ENCODE measurements at regions not wholly inside any gene's neighbourhood (a gene's known extent, or its start where the extent isn't known, plus 50 kb on each side); places are given as distances from the start of the nearest gene placed in this dataset.

DNA sequence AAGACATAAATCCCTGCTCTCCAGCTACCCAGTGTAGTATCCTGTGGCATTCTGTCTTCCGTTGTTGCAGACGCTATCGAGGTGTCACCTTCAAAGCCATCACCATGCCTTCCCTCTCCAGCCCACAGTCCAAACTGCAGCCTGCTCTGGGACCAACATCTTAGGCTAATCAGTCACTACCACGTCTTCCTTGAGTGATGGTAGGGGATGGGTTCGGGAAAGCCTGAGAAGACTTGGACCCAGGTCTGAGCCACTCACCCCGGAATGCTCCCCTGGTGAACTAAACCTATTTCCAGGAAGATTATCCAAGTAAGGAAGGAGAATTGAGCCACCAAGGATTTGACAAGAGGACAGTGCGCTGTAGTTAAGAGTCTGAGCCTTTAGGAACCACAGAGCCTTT, 52.9 kb upstream of the IRX1 start:
- no peak for DNase-seq (ENCODE audit: low read depth, low spot score)
- TF ChIP-seq, protein P1, sequence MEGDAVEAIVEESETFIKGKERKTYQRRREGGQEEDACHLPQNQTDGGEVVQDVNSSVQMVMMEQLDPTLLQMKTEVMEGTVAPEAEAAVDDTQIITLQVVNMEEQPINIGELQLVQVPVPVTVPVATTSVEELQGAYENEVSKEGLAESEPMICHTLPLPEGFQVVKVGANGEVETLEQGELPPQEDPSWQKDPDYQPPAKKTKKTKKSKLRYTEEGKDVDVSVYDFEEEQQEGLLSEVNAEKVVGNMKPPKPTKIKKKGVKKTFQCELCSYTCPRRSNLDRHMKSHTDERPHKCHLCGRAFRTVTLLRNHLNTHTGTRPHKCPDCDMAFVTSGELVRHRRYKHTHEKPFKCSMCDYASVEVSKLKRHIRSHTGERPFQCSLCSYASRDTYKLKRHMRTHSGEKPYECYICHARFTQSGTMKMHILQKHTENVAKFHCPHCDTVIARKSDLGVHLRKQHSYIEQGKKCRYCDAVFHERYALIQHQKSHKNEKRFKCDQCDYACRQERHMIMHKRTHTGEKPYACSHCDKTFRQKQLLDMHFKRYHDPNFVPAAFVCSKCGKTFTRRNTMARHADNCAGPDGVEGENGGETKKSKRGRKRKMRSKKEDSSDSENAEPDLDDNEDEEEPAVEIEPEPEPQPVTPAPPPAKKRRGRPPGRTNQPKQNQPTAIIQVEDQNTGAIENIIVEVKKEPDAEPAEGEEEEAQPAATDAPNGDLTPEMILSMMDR (IDR thresholded peaks at IDR 0.05 in 2 of 3, conservative IDR thresholded peaks at IDR 0.05 in 1 of 3; ENCODE audit: borderline replicate concordance in 1 of 3, insufficient read depth in 1 of 3, low read depth in 2 of 3, low read length in 2 of 3) = no peak
- TF ChIP-seq, protein P2, sequence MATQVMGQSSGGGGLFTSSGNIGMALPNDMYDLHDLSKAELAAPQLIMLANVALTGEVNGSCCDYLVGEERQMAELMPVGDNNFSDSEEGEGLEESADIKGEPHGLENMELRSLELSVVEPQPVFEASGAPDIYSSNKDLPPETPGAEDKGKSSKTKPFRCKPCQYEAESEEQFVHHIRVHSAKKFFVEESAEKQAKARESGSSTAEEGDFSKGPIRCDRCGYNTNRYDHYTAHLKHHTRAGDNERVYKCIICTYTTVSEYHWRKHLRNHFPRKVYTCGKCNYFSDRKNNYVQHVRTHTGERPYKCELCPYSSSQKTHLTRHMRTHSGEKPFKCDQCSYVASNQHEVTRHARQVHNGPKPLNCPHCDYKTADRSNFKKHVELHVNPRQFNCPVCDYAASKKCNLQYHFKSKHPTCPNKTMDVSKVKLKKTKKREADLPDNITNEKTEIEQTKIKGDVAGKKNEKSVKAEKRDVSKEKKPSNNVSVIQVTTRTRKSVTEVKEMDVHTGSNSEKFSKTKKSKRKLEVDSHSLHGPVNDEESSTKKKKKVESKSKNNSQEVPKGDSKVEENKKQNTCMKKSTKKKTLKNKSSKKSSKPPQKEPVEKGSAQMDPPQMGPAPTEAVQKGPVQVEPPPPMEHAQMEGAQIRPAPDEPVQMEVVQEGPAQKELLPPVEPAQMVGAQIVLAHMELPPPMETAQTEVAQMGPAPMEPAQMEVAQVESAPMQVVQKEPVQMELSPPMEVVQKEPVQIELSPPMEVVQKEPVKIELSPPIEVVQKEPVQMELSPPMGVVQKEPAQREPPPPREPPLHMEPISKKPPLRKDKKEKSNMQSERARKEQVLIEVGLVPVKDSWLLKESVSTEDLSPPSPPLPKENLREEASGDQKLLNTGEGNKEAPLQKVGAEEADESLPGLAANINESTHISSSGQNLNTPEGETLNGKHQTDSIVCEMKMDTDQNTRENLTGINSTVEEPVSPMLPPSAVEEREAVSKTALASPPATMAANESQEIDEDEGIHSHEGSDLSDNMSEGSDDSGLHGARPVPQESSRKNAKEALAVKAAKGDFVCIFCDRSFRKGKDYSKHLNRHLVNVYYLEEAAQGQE (IDR thresholded peaks at IDR 0.05; ENCODE audit: low read depth) = no peak
- TF ChIP-seq SIN3A (IDR thresholded peaks at IDR 0.05; ENCODE audit: low read depth) (no peak), CEBPB (IDR thresholded peaks at IDR 0.05; ENCODE audit: low read depth) (no peak), POLR2A (IDR thresholded peaks at IDR 0.05; ENCODE audit: borderline replicate concordance, extremely low read depth, insufficient read depth, insufficient read length) (no peak), POLR2AphosphoS5 (IDR thresholded peaks at IDR 0.05; ENCODE audit: low read depth, low read length) (no peak), CBX3 (IDR thresholded peaks at IDR 0.05; ENCODE audit: low read depth) (no peak), YY1 (IDR thresholded peaks at IDR 0.05; ENCODE audit: extremely low read depth, insufficient replicate concordance, low read depth, low read length) (no peak), EGR1 (IDR thresholded peaks at IDR 0.05; ENCODE audit: low read depth) (no peak), FOSL1 (IDR thresholded peaks at IDR 0.05; ENCODE audit: low read depth) (no peak), ZNF274 (IDR thresholded peaks at IDR 0.05; ENCODE audit: low read depth, low read length) (no peak), ZFX (IDR thresholded peaks at IDR 0.05) (no peak), SP1 (IDR thresholded peaks at IDR 0.05; ENCODE audit: low read depth) (no peak), EZH2phosphoT487 (IDR thresholded peaks at IDR 0.05; ENCODE audit: borderline replicate concordance) (no peak), TCF7L2 (IDR thresholded peaks at IDR 0.05; ENCODE audit: borderline replicate concordance, extremely low read depth, insufficient read depth, insufficient read length) (no peak), EZH2 (IDR thresholded peaks at IDR 0.05) (no peak), SRF (IDR thresholded peaks at IDR 0.05; ENCODE audit: low read depth) (no peak), RAD21 (IDR thresholded peaks at IDR 0.05; ENCODE audit: low read depth) (no peak)
- TF ChIP-seq, protein P3, sequence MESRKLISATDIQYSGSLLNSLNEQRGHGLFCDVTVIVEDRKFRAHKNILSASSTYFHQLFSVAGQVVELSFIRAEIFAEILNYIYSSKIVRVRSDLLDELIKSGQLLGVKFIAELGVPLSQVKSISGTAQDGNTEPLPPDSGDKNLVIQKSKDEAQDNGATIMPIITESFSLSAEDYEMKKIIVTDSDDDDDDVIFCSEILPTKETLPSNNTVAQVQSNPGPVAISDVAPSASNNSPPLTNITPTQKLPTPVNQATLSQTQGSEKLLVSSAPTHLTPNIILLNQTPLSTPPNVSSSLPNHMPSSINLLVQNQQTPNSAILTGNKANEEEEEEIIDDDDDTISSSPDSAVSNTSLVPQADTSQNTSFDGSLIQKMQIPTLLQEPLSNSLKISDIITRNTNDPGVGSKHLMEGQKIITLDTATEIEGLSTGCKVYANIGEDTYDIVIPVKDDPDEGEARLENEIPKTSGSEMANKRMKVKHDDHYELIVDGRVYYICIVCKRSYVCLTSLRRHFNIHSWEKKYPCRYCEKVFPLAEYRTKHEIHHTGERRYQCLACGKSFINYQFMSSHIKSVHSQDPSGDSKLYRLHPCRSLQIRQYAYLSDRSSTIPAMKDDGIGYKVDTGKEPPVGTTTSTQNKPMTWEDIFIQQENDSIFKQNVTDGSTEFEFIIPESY (IDR thresholded peaks at IDR 0.05; ENCODE audit: extremely low read depth, insufficient replicate concordance, low read length) = no peak
- TF ChIP-seq, protein P4, sequence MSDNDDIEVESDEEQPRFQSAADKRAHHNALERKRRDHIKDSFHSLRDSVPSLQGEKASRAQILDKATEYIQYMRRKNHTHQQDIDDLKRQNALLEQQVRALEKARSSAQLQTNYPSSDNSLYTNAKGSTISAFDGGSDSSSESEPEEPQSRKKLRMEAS (IDR thresholded peaks at IDR 0.05) = no peak
- BruUV-seq (replicated peaks) = no TSS peak
- Histone ChIP-seq H3K4me1 (ENCODE audit: control insufficient read depth in 1 of 2, insufficient read depth in 2 of 2, low read length in 2 of 2) (no peaks in the 10 kb centered on the region), H3K4me3 (replicated peaks in 1 of 2; ENCODE audit: low read depth in 1 of 2, low read length in 2 of 2) (no peak overlapping the region), H3K4me2 (ENCODE audit: low read length) (no peak overlapping the region), H2AFZ (ENCODE audit: low read depth, low read length, poor library complexity, severe bottlenecking) (no peak overlapping the region), H3K27me3 (ENCODE audit: insufficient read depth, low read length) (no peaks in the 10 kb centered on the region), H3K9me3 (ENCODE audit: control insufficient read depth in 1 of 2, insufficient read depth in 1 of 2, low read depth in 1 of 2, low read length in 2 of 2) (peaks cover 6 to 35% of the 10 kb centered on the region in 2 experiments; a peak in 2 of 4 replicates), H3K36me3 (ENCODE audit: control insufficient read depth in 1 of 2, insufficient read depth in 2 of 2, low read length in 2 of 2) (no peaks in the 10 kb centered on the region), H3K27ac (ENCODE audit: low read depth, low read length) (no peak overlapping the region), H3K9me2 (ENCODE audit: insufficient read depth) (no peaks in the 10 kb centered on the region), H4K20me1 (ENCODE audit: insufficient read depth) (no peaks in the 10 kb centered on the region), H3K79me2 (ENCODE audit: insufficient read depth, low read length) (no peaks in the 10 kb centered on the region), H3K9ac (ENCODE audit: low read length) (no peak overlapping the region)
- RAD21 ChIA-PET (ENCODE audit: low non-redundant PET in 1 of 2, low total read pairs in 2 of 2, uncharacterized antibody in 2 of 2, unreplicated experiment in 2 of 2) = no interaction called here
- POLR2A ChIA-PET = no interaction called here
- CTCF ChIA-PET = no interaction called here
- ATAC-seq = no peak
- intact Hi-C loops (cut with micrococcal nuclease) = no loop called here
